Omental fat pad (tissue), 3 donors: ENCODE measurements at regions not wholly inside any gene's neighbourhood (a gene's known extent, or its start where the extent isn't known, plus 50 kb on each side); places are given as distances from the start of the nearest gene placed in this dataset.

Experiments
- ATAC-seq: fragments of 150-250 bp; one replicate; pipeline ENCODE4 v1.9.1; 2016; ENCODE audit warnings: mild to moderate bottlenecking, moderate library complexity; ENCODE audit not compliant: low FRiP score
- DNase-seq: peaks from one replicate; pipeline ENCODE4 v3.0.0-alpha.2; 2019; ENCODE audit warnings: low spot score
- TF ChIP-seq, protein P1 (sequence below), 3 donors: fragments of 450-650 bp; IDR thresholded peaks; one replicate each; pipeline ENCODE4 v1.5.1; 2016 to 2017; ENCODE audit warnings: antibody characterized with exemption in 3 of 3, mild to moderate bottlenecking in 3 of 3, moderate library complexity in 2 of 3

DNA sequence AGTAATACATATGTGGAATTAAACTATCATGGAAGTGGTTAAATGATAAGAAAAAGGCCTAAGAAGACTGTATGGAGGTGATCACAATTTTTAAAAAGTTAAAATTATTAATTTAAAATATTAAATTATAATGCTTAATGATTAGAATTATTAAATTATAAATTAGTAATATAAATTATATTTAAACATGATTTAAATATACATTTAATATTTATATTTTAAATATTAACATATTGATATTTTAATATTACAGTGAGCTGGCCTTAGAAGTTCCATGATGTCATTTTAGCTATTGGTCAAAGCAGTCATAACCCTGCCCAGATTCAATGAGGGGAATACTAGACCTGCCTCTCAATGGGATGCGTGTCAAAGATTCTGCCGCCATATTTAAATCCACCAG is 281.2 kb downstream of the PRDM2 start:
- TF ChIP-seq, protein P1, sequence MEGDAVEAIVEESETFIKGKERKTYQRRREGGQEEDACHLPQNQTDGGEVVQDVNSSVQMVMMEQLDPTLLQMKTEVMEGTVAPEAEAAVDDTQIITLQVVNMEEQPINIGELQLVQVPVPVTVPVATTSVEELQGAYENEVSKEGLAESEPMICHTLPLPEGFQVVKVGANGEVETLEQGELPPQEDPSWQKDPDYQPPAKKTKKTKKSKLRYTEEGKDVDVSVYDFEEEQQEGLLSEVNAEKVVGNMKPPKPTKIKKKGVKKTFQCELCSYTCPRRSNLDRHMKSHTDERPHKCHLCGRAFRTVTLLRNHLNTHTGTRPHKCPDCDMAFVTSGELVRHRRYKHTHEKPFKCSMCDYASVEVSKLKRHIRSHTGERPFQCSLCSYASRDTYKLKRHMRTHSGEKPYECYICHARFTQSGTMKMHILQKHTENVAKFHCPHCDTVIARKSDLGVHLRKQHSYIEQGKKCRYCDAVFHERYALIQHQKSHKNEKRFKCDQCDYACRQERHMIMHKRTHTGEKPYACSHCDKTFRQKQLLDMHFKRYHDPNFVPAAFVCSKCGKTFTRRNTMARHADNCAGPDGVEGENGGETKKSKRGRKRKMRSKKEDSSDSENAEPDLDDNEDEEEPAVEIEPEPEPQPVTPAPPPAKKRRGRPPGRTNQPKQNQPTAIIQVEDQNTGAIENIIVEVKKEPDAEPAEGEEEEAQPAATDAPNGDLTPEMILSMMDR (IDR thresholded peaks at IDR 0.05) = no peak
- no peak for ATAC-seq
- DNase-seq = no peak

DNA sequence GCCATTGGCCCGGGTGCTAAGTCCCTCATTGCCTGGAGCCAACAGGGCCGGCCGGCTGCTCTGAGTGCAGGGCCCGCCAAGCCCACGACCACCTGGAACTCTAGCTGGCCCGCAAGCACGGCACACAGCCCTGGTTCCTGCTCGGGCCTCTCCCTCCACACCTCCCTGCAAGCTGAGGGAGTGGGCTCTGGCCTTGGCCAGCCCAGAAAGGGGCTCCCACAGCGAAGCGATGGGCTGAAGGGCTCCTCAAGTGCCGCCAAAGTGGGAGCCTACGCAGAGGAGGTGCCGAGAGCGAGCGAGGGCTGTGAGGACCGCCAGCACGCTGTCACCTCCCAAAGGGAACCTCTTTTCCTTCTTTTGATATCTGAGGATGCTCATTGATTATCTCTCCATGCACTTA is 283.4 kb downstream of the PRDM2 start:
- ATAC-seq (no peak), DNase-seq (no peak)
- TF ChIP-seq, protein P1 (IDR thresholded peaks at IDR 0.05) = no peak

DNA sequence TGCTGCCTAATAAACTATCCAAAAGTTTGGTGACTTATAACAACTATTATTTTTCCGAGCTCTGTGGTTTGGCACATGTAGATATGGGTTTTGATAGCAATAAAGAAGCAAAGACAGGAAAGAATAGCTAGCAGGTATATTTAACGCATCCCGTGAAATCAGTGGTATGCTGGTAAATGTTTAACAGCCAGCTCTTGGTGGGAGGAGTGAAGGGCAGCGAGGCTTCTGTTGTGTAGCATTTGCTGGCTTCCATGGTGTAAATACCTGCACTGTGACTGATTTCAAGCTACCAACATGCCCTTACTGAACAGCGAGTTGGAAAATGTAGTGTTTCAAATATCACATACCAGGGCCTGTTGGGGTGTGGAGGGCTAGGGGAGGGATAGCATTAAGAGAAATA is 291.0 kb downstream of the PRDM2 start:
- DNase-seq (no peak), ATAC-seq (no peak)
- TF ChIP-seq, protein P1 (IDR thresholded peaks at IDR 0.05) = no peak

DNA sequence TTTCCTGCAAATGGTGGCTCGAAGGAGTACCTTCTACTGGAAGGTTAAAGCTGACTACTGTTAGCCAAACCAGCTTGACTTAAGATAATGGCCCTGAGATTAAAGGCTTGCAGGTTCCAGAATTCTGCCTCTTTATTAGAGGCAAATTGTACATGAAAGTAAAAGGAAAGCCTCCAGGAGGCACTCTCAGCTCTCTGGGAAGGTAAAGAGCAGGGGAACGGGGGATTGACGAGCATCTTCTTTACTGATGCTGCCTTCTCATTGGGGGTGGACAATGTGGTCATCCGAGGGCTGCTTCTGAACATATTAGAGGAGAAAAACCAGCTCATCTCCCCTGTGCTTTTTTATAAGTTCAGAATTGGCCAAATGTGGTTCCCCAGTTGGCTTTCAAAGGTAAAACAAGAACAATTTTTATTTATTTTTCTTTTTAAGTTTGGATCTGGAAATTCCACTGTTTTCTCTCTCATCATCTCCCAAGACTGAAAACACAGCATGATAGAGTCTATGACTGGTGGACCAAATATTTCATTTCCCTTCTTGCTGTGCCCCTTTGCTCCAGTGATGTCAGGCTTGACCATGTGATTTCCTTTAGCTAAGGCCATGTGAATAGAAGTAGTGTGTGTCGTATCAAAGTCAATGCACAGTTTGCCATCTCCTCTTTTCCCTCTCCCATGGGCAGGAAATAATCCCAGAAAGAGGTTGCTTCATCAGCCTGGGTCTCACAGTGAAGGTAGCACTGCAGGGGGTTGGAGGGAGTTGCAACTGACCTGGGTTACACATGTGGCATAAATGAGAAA is 292.7 kb downstream of the PRDM2 start:
- ATAC-seq (no peak), DNase-seq (no peak)
- TF ChIP-seq, protein P1 (IDR thresholded peaks at IDR 0.05) = no peak

DNA sequence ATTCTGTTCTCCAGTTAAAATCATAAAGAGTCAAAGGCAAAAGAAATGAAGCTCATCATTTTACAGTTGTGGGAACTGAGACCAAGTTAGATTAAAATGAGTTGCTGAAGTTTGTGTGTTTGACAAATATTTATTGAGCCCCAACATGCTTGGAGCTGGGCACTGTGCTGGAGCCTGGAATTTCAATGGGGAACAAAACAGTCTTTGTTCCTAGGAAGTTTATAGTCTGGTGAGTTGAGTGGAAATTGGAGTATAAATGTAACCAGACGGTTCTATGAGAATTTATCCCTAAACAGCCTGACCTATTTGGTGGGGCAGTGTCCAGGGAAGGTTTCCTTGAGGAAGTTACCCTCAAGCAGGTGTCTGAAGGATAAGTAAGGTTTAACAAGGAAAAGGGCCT is 294.4 kb downstream of the PRDM2 start:
- ATAC-seq = no peak
- TF ChIP-seq, protein P1 (IDR thresholded peaks at IDR 0.05) = no peak
- no peak for DNase-seq

DNA sequence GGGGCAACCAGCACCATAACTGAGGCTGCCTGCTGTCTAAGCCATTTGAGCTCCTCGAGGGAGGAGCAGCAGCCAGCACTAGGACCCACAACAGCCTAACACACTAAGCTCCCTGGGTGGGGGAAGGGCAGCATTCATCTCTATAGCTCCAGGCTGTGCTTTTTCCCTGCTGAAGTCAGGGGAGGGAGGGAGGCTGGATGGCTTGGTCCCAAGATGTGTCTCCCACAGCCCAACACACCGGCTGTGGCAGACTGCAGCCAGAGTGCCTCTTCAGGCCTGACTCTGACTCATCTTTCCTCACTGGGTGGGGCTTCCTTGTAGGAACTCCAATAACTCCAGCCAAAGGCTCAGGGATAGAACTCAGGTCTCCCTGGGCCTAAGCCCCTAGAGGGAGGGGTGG is 296.3 kb downstream of the PRDM2 start:
- ATAC-seq (no peak), DNase-seq (no peak)
- TF ChIP-seq, protein P1 (IDR thresholded peaks at IDR 0.05) = no peak

DNA sequence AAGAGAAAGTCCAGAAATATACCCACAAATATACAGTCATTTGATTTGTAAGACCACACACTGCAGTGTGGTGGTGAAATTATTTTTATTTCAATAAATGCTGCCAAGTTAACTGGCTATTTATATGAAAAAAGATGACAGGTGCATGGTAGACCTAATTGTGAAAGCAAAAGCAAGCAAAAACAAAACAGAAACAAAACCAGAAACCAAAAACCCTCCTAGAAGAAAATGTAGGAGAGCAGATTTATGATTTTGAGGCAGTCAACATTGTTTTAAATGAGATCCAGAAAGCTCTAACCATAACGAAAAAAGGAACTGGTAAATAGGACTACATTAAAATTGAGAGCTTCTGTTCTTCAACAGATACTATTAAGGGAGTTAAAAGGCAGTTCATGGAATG is 303.6 kb downstream of the PRDM2 start:
- TF ChIP-seq, protein P1 (IDR thresholded peaks at IDR 0.05) = no peak
- no peak for DNase-seq
- ATAC-seq = no peak
